Tibial nerve (tissue), 3 donors: ENCODE measurements at regions not wholly inside any gene's neighbourhood (a gene's known extent, or its start where the extent isn't known, plus 50 kb on each side); places are given as distances from the start of the nearest gene placed in this dataset.

Source experiments
- POLR2A ChIP-seq, 2 donors: fragments of 450-650 bp; IDR thresholded peaks; one replicate each; pipeline ENCODE4 v1.6.1; 2017; ENCODE audit warnings: antibody characterized with exemption in 2 of 2, mild to moderate bottlenecking in 2 of 2, moderate library complexity in 2 of 2
- TF ChIP-seq, protein P1 (sequence below), 5 experiments: fragments of 200-600 bp in 3 of 5; fragments of 450-650 bp in 2 of 5; sonication (generic) in 3 of 5; IDR thresholded peaks; one replicate each; pipeline ENCODE4 v1.5.1; 2016 to 2019; ENCODE audit warnings: antibody characterized with exemption in 5 of 5, mild to moderate bottlenecking in 3 of 5, moderate library complexity in 2 of 5

DNA sequence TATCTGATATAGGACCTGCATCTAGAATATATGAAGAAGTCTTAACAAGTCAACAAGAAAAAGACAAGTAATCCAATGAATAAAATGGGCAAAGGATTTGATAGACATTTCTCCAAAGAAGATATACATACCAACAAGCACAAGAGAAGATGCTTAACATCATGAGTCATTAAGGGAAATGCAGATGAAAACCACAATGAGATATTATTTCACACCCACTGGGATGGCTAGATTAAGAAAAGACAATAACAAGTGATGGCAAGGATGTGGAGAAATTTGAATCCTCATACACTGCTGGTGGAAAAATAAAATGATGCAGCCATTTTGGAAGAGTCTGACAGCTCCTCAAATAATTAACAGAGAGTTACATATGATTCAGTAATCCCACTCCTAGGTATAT lies 502.6 kb downstream of the FUT8 start:
- TF ChIP-seq, protein P1, sequence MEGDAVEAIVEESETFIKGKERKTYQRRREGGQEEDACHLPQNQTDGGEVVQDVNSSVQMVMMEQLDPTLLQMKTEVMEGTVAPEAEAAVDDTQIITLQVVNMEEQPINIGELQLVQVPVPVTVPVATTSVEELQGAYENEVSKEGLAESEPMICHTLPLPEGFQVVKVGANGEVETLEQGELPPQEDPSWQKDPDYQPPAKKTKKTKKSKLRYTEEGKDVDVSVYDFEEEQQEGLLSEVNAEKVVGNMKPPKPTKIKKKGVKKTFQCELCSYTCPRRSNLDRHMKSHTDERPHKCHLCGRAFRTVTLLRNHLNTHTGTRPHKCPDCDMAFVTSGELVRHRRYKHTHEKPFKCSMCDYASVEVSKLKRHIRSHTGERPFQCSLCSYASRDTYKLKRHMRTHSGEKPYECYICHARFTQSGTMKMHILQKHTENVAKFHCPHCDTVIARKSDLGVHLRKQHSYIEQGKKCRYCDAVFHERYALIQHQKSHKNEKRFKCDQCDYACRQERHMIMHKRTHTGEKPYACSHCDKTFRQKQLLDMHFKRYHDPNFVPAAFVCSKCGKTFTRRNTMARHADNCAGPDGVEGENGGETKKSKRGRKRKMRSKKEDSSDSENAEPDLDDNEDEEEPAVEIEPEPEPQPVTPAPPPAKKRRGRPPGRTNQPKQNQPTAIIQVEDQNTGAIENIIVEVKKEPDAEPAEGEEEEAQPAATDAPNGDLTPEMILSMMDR (IDR thresholded peaks at IDR 0.05): no peak
- no peak for TF ChIP-seq POLR2A (IDR thresholded peaks at IDR 0.05)
